ENCODE measurements at regions not wholly inside any gene's neighbourhood (a gene's known extent, or its start where the extent isn't known, plus 50 kb on each side); places are given as distances from the start of the nearest gene placed in this dataset.

- TF ChIP-seq CTCF (IDR thresholded peaks at IDR 0.05) (no peak), POLR2A (IDR thresholded peaks at IDR 0.05) (no peak)
These were observed 98.0 kb upstream of the DKK2 start for GRCh38 chr4:107133965-107134653.
